ENCODE measurements at regions not wholly inside any gene's neighbourhood (a gene's known extent, or its start where the extent isn't known, plus 50 kb on each side); places are given as distances from the start of the nearest gene placed in this dataset.

- H3K27me3 ChIP-seq (ENCODE audit: insufficient read depth, low read length) = no peaks in the 10 kb centered on the region
- H3K36me3 Mint-ChIP-seq (ENCODE audit: insufficient read depth in 1 of 3, low read depth in 3 of 3) = peaks cover 0 to 4% (median 0%) of the 10 kb centered on the region in 3 experiments; a peak in 1 of 7 replicates
Observed at GRCh38 chr19:34310494-34310981, 54.5 kb upstream of the GPI start.

More at GRCh38 chr19:34310494-34310981, 54.5 kb upstream of the GPI start:
- no peaks in the 10 kb centered on the region for H3K27me3 Mint-ChIP-seq (ENCODE audit: low read depth)
- no CpG with 5 or more reads among the region's 6 CpGs for WGBS (ENCODE audit: extremely low coverage, insufficient read length, low lambda C conversion rate)
- Histone ChIP-seq H2BK5ac (ENCODE audit: insufficient read length, low read length) (no peak overlapping the region), H2AK5ac (ENCODE audit: insufficient read length, low read length) (no peak overlapping the region), H4K5ac (ENCODE audit: insufficient read length, low read depth, low read length) (no peak overlapping the region), H3K14ac (ENCODE audit: insufficient read depth, low read length) (no peak overlapping the region), H3K23me2 (ENCODE audit: insufficient read length, low read depth, low read length, poor library complexity, severe bottlenecking) (no peaks in the 10 kb centered on the region), H4K20me1 (ENCODE audit: control insufficient read depth, insufficient read depth, insufficient read length) (no peaks in the 10 kb centered on the region), H2BK20ac (ENCODE audit: low read depth, low read length, poor library complexity, severe bottlenecking) (no peak overlapping the region), H3K27ac (ENCODE audit: insufficient read length, low read depth, low read length) (no peak overlapping the region), H2BK120ac (ENCODE audit: low read depth, low read length, poor library complexity, severe bottlenecking) (no peak overlapping the region), H2BK12ac (ENCODE audit: insufficient read length, low read depth, low read length) (no peak overlapping the region), H3T11ph (ENCODE audit: low read length) (no peak overlapping the region), H4K91ac (ENCODE audit: insufficient read length, low read depth, low read length) (no peak overlapping the region), H3K23ac (ENCODE audit: insufficient read length, low read depth, low read length) (no peak overlapping the region), H3K9ac (ENCODE audit: extremely low read depth, insufficient read length, low read length) (no peak overlapping the region), H2BK15ac (ENCODE audit: low read depth, low read length) (no peak overlapping the region), H2AFZ (ENCODE audit: low read length) (no peak overlapping the region), H3K9me3 (ENCODE audit: control insufficient read depth, low read depth, low read length) (no peaks in the 10 kb centered on the region), H3K4me1 (ENCODE audit: insufficient read depth, low read length) (no peaks in the 10 kb centered on the region), H3K56ac (ENCODE audit: insufficient read length, low read depth, low read length) (no peak overlapping the region), H3K4me2 (ENCODE audit: insufficient read depth, insufficient read length, low read length) (no peak overlapping the region), H3K4ac (ENCODE audit: low read depth, low read length) (no peak overlapping the region), H3K79me1 (ENCODE audit: insufficient read depth, low read depth, low read length, poor library complexity, severe bottlenecking) (no peaks in the 10 kb centered on the region), H4K8ac (replicated peaks; ENCODE audit: insufficient read length, low read depth, low read length) (no peak overlapping the region), H3K18ac (ENCODE audit: insufficient read length, low read depth, low read length) (no peak overlapping the region), H3K79me2 (ENCODE audit: insufficient read depth, low read length) (no peaks in the 10 kb centered on the region)
- peak overlapping the region; percentile 68 to 84 (median 83) for H3K27ac Mint-ChIP-seq
- peaks cover 17 to 29% of the 10 kb centered on the region in 2 experiments for H3K4me1 Mint-ChIP-seq
- no peak for TF ChIP-seq CTCF (conservative IDR thresholded peaks at IDR 0.05)
- no peaks in the 10 kb centered on the region for H3K9me3 Mint-ChIP-seq
- no peak overlapping the region for H3K4me3 Mint-ChIP-seq
- no peak for DNase-seq
